Neural progenitor cell (in vitro differentiated cells): ENCODE measurements at regions not wholly inside any gene's neighbourhood (a gene's known extent, or its start where the extent isn't known, plus 50 kb on each side); places are given as distances from the start of the nearest gene placed in this dataset.
A peak's percentile ranks its signal among the peaks of the same experiment; 100 is the strongest.
"Not testable (repeated sequence)": the region's sequence is repeated elsewhere in the genome, so short reads cannot be mapped to it uniquely, and the experiment has no call there.

ENCODE experiments used
- DNase-seq: peaks from one replicate; pipeline ENCODE4 v3.0.0-alpha.2; 2016; ENCODE audit warnings: low spot score
- H2AFZ ChIP-seq: fragments of 200-600 bp; sonication (generic); replicated peaks from 2 replicates; pipeline ENCODE4 v1.6.1; 2016; ENCODE audit warnings: antibody characterized with exemption
- H3F3A ChIP-seq: fragments of 200-600 bp; sonication (generic); 2 replicates; pipeline ENCODE4 v1.6.1; 2016; ENCODE audit warnings: antibody characterized with exemption, low read depth
- H3K27ac ChIP-seq: fragments of 200-600 bp; sonication (generic); 2 replicates; pipeline ENCODE4 v1.5.1; 2016; ENCODE audit warnings: mild to moderate bottlenecking
- H3K27me3 ChIP-seq: fragments of 200-600 bp; sonication (generic); 2 replicates; pipeline ENCODE4 v1.6.1; 2016; ENCODE audit warnings: mild to moderate bottlenecking, moderate library complexity
- H3K36me3 ChIP-seq: fragments of 200-600 bp; sonication (generic); 2 replicates; pipeline ENCODE4 v1.5.1; 2016
- H3K4me1 ChIP-seq: fragments of 200-600 bp; sonication (generic); 2 replicates; pipeline ENCODE4 v1.6.1; 2016; ENCODE audit warnings: mixed run types
- H3K4me2 ChIP-seq: fragments of 200-600 bp; sonication (generic); 2 replicates; pipeline ENCODE4 v1.6.1; 2016
- H3K4me3 ChIP-seq: fragments of 200-600 bp; sonication (generic); 2 replicates; pipeline ENCODE4 v1.5.1; 2016
- H3K79me2 ChIP-seq: fragments of 200-600 bp; sonication (generic); 2 replicates; pipeline ENCODE4 v1.6.1; 2016; ENCODE audit warnings: low read depth
- H3K9ac ChIP-seq: fragments of 200-600 bp; sonication (generic); 2 replicates; pipeline ENCODE4 v1.6.1; 2016
- H3K9me3 ChIP-seq: fragments of 200-600 bp; sonication (generic); 2 replicates; pipeline ENCODE4 v1.5.1; 2016; ENCODE audit warnings: low read depth
- H4K20me1 ChIP-seq: fragments of 200-600 bp; sonication (generic); 2 replicates; pipeline ENCODE4 v1.6.1; 2016; ENCODE audit warnings: low read depth
- H3K27ac Mint-ChIP-seq: 3 replicates; pipeline ENCODE4 v1.8.0; 2021; ENCODE audit warnings: mixed read lengths
- H3K27me3 Mint-ChIP-seq: 2 replicates; pipeline ENCODE4 v1.8.0; 2022; ENCODE audit warnings: low read depth, mild to moderate bottlenecking, inconsistent platforms, moderate library complexity, mixed read lengths; ENCODE audit not compliant: insufficient read depth
- H3K36me3 Mint-ChIP-seq: 3 replicates; pipeline ENCODE4 v1.8.0; 2021; ENCODE audit warnings: mixed read lengths
- H3K4me1 Mint-ChIP-seq: 3 replicates; pipeline ENCODE4 v1.8.0; 2021; ENCODE audit warnings: mixed read lengths
- H3K4me3 Mint-ChIP-seq: 3 replicates; pipeline ENCODE4 v1.8.0; 2021; ENCODE audit warnings: mild to moderate bottlenecking, moderate library complexity, mixed read lengths
- H3K9me3 Mint-ChIP-seq: 3 replicates; pipeline ENCODE4 v1.8.0; 2020; ENCODE audit warnings: mixed read lengths
- CTCF ChIP-seq: fragments of 200-600 bp; sonication (generic); IDR thresholded peaks from 2 replicates; pipeline ENCODE4 v1.5.1; 2017; ENCODE audit warnings: antibody characterized with exemption, mild to moderate bottlenecking
- EZH2 ChIP-seq: fragments of 200-600 bp; sonication (generic); IDR thresholded peaks from 2 replicates; pipeline ENCODE4 v1.6.1; 2017; ENCODE audit warnings: antibody characterized with exemption, mild to moderate bottlenecking, moderate library complexity
- EZH2phosphoT487 ChIP-seq: fragments of 200-600 bp; sonication (generic); IDR thresholded peaks from 2 replicates; pipeline ENCODE4 v1.6.1; 2017; ENCODE audit warnings: antibody characterized with exemption

- no peak overlapping the region for H3K4me3 Mint-ChIP-seq
- no peak overlapping the region for H3K27ac ChIP-seq
- no peak for DNase-seq
- no peaks in the 10 kb centered on the region for H3F3A ChIP-seq
- no peaks in the 10 kb centered on the region for H3K9me3 Mint-ChIP-seq
- peaks cover 13% of the 10 kb centered on the region for H3K4me1 Mint-ChIP-seq
- H2AFZ ChIP-seq = peak overlapping the region; percentile 34
- peaks cover 6% of the 10 kb centered on the region for H3K27me3 Mint-ChIP-seq
- no peak overlapping the region for H3K27ac Mint-ChIP-seq
- TF ChIP-seq EZH2 (no peak), CTCF (no peak), EZH2phosphoT487 (no peak)
- H3K9me3 ChIP-seq = no peaks in the 10 kb centered on the region
- H3K4me3 ChIP-seq = no peak overlapping the region
- no peaks in the 10 kb centered on the region for H3K36me3 ChIP-seq
- H3K4me2 ChIP-seq = no peak overlapping the region
- no peaks in the 10 kb centered on the region for H4K20me1 ChIP-seq
- H3K79me2 ChIP-seq = no peaks in the 10 kb centered on the region
- no peaks in the 10 kb centered on the region for H3K4me1 ChIP-seq
- peaks cover 7% of the 10 kb centered on the region for H3K27me3 ChIP-seq
- H3K9ac ChIP-seq = no peak overlapping the region
- H3K36me3 Mint-ChIP-seq = no peaks in the 10 kb centered on the region
Measured at GRCh38 chr20:50449738-50450492, 60.3 kb upstream of the PTPN1 start.

DNA sequence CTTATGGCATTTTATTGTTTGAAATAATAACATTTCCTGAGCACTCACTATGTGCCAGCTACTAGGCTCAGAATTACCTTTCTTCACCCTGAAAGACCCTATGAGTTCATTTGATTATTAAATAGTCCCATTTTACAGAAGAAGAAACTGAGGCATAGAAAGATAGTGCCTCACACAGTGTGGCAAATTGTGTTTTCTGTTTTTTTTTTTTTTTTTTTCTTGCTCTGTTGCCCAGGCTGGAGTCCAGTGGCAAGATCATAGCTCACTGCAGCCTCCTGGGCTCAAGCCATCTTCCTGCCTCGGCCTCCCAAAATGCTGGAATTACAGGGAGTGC is 59.7 kb upstream of the PTPN1 start:
- no peak for DNase-seq
- no peak overlapping the region for H3K4me3 Mint-ChIP-seq
- Histone ChIP-seq H3K27ac (no peak overlapping the region), H3K4me1 (no peaks in the 10 kb centered on the region), H3K27me3 (peaks cover 7% of the 10 kb centered on the region), H3K9me3 (no peaks in the 10 kb centered on the region), H4K20me1 (no peaks in the 10 kb centered on the region), H3K4me3 (no peak overlapping the region), H3K9ac (no peak overlapping the region), H3K36me3 (no peaks in the 10 kb centered on the region), H3K79me2 (no peaks in the 10 kb centered on the region), H2AFZ (no peak overlapping the region), H3F3A (no peaks in the 10 kb centered on the region), H3K4me2 (no peak overlapping the region)
- H3K9me3 Mint-ChIP-seq = no peaks in the 10 kb centered on the region
- H3K4me1 Mint-ChIP-seq = peaks cover 13% of the 10 kb centered on the region
- TF ChIP-seq CTCF (no peak), EZH2phosphoT487 (no peak), EZH2 (no peak)
- peaks cover 10% of the 10 kb centered on the region for H3K27me3 Mint-ChIP-seq
- H3K36me3 Mint-ChIP-seq = no peaks in the 10 kb centered on the region
- no peak overlapping the region for H3K27ac Mint-ChIP-seq

DNA sequence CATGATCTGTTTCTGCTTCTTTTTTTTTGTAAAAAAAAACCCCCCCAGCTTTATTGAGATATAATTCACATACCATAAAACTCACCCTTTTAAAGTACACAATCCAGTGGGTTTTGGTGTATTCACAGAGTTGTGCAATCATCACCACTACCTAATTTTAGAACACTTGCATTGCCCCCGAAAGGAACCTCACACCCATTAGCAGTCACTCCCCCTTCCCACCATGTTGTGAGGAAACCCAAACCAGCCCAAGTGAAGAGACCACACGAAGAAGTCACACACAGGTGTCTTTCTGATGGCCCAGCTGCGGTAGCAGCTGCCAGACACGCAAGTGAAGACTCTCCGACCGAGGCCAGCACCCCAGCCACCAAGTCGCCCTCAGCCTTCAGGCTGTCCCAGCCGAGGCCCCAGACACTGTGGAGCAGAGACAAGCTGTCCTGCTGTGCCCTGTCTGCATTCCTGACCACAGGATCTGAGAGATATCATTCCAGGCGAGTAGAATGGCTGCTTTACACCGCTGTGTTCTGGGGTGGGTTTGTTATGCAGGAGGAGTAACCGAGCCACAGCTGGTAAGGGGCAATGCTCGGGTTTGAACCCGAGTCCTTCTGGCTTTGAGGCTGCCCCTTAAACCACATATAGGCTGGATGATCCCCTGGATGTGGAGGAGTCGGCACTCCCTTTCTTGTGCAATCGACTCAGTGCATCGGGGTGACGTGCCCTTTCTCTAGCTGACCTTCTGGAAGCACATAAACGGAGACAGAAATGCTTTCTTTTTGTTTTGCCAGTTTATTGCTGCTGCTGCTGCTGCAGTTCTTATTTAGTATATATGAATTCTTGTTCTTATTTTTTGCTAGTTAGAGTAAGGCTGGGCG is 59.1 kb upstream of the PTPN1 start:
- Histone ChIP-seq H3K27ac (no peak overlapping the region), H3K9ac (no peak overlapping the region), H4K20me1 (no peaks in the 10 kb centered on the region), H3K4me2 (peak overlapping the region; percentile 10), H3K4me1 (no peaks in the 10 kb centered on the region), H2AFZ (peak overlapping the region; percentile 83), H3F3A (no peaks in the 10 kb centered on the region), H3K36me3 (no peaks in the 10 kb centered on the region), H3K79me2 (no peaks in the 10 kb centered on the region), H3K4me3 (peak overlapping the region; percentile 6), H3K9me3 (no peaks in the 10 kb centered on the region), H3K27me3 (peaks cover 7% of the 10 kb centered on the region)
- Mint-ChIP-seq H3K27me3 (peaks cover 13% of the 10 kb centered on the region), H3K4me1 (peaks cover 13% of the 10 kb centered on the region), H3K27ac (peak overlapping the region; percentile 95), H3K9me3 (no peaks in the 10 kb centered on the region), H3K36me3 (no peaks in the 10 kb centered on the region), H3K4me3 (peak overlapping the region; percentile 68)
- no peak for TF ChIP-seq CTCF
- TF ChIP-seq EZH2 = no peak
- TF ChIP-seq EZH2phosphoT487 = no peak
- DNase-seq = peak; percentile 54

DNA sequence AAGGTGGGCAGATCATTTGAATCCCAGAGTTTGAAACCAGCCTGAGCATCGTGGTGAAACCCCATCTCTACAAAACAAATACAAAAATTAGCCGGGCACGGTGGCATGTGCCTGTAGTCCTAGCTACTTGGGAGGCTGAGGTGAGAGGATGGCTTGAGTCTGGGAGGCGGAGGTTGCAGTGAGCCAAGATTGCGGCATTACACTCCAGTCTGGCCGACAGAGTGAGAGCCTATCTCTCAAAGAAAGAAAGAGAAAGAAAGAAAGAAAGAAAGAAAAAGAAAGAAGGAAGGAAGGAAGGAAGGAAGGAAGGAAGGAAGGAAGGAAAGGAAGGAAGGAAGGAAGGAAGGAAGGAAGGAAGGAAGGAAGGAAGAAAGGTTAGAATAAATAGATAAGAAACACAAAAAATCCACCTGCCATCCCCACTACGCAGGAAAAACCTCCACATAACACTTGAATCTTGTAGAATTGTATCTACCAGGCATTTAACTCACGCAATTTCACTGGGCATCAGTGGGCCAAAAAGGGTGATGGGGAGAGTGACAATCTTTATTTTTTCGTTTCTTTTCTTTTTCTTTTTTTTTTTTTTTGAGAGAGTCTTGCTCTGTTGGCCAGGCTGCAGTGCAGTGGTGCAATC is 58.3 kb upstream of the PTPN1 start:
- not testable (repeated sequence) for H3K9me3 ChIP-seq, H3K27me3 ChIP-seq, DNase-seq, H3F3A ChIP-seq, H3K9ac ChIP-seq, H3K27ac Mint-ChIP-seq, H3K4me1 ChIP-seq, H3K4me2 ChIP-seq, H2AFZ ChIP-seq, H3K27ac ChIP-seq, H3K79me2 ChIP-seq, H3K36me3 ChIP-seq, H4K20me1 ChIP-seq, H3K4me3 ChIP-seq, H3K36me3 Mint-ChIP-seq, H3K9me3 Mint-ChIP-seq
- Mint-ChIP-seq H3K4me1 (peaks cover 13% of the 10 kb centered on the region), H3K4me3 (peak overlapping the region; percentile 21), H3K27me3 (peaks cover 17% of the 10 kb centered on the region)
